GM23338 (cell line): ENCODE measurements at regions not wholly inside any gene's neighbourhood (a gene's known extent, or its start where the extent isn't known, plus 50 kb on each side); places are given as distances from the start of the nearest gene placed in this dataset.
A peak's percentile ranks its signal among the peaks of the same experiment; 100 is the strongest.

Experiments used
- ATAC-seq: fragments of 200-7000 bp; cut with Tn5 transposase; 3 replicates; pipeline ENCODE4 v1.9.1; 2020
- DNase-seq: peaks from one replicate; pipeline ENCODE4 v3.0.0-alpha.2; 2015; ENCODE audit warnings: low spot score
- H2AFZ ChIP-seq: fragments of 200-600 bp; sonication (generic); 2 replicates; pipeline ENCODE4 v1.8.0; 2016; ENCODE audit warnings: antibody characterized with exemption, mild to moderate bottlenecking, moderate library complexity
- H3F3A ChIP-seq: fragments of 200-600 bp; sonication (generic); replicated peaks from 2 replicates; pipeline ENCODE4 v1.8.0; 2017; ENCODE audit warnings: antibody characterized with exemption, mixed run types, low read depth
- H3K27ac ChIP-seq: fragments of 200-600 bp; sonication (generic); 2 replicates; pipeline ENCODE4 v1.6.1; 2016; ENCODE audit warnings: low read depth
- H3K27me3 ChIP-seq: fragments of 200-600 bp; sonication (generic); 2 replicates; pipeline ENCODE4 v1.8.0; 2016; ENCODE audit warnings: mild to moderate bottlenecking, mixed run types, moderate library complexity; ENCODE audit not compliant: insufficient read depth
- H3K36me3 ChIP-seq: fragments of 200-600 bp; sonication (generic); 2 replicates; pipeline ENCODE4 v1.8.0; 2016; ENCODE audit warnings: mild to moderate bottlenecking; ENCODE audit not compliant: insufficient read depth
- H3K4me1 ChIP-seq: fragments of 200-600 bp; sonication (generic); 2 replicates; pipeline ENCODE4 v1.8.0; 2016; ENCODE audit warnings: mild to moderate bottlenecking, moderate library complexity; ENCODE audit not compliant: insufficient read depth
- H3K4me2 ChIP-seq: fragments of 200-600 bp; sonication (generic); 2 replicates; pipeline ENCODE4 v1.7.1; 2017; ENCODE audit warnings: mixed run types
- H3K4me3 ChIP-seq: fragments of 200-600 bp; sonication (generic); 2 replicates; pipeline ENCODE4 v1.6.1; 2016; ENCODE audit warnings: mixed run types
- H3K79me2 ChIP-seq: fragments of 200-600 bp; sonication (generic); replicated peaks from 2 replicates; pipeline ENCODE4 v1.8.0; 2017; ENCODE audit warnings: mild to moderate bottlenecking; ENCODE audit not compliant: insufficient read depth
- H3K9me2 ChIP-seq: fragments of 200-600 bp; sonication (generic); 2 replicates; pipeline ENCODE4 v1.8.0; 2017; ENCODE audit not compliant: insufficient read depth
- H4K20me1 ChIP-seq: fragments of 200-600 bp; sonication (generic); replicated peaks from 2 replicates; pipeline ENCODE4 v1.8.0; 2017; ENCODE audit warnings: mild to moderate bottlenecking; ENCODE audit not compliant: insufficient read depth
- H3K27ac Mint-ChIP-seq: 2 replicates; pipeline ENCODE4 v1.8.0; 2020; ENCODE audit warnings: inconsistent platforms, mild to moderate bottlenecking, moderate library complexity, mixed read lengths
- H3K27me3 Mint-ChIP-seq: 3 replicates; pipeline ENCODE4 v1.8.0; 2022; ENCODE audit warnings: low read depth, mild to moderate bottlenecking, moderate library complexity, mixed read lengths, inconsistent platforms; ENCODE audit not compliant: insufficient read depth, poor library complexity
- H3K36me3 Mint-ChIP-seq: 3 replicates; pipeline ENCODE4 v1.8.0; 2021; ENCODE audit warnings: low read depth, mild to moderate bottlenecking, inconsistent platforms, moderate library complexity, mixed read lengths
- H3K4me1 Mint-ChIP-seq: 3 replicates; pipeline ENCODE4 v1.8.0; 2020; ENCODE audit warnings: mild to moderate bottlenecking, inconsistent platforms, mixed read lengths
- H3K4me3 Mint-ChIP-seq: 3 replicates; pipeline ENCODE4 v1.8.0; 2021; ENCODE audit warnings: moderate library complexity, mild to moderate bottlenecking, inconsistent platforms, mixed read lengths
- H3K9me3 Mint-ChIP-seq: 3 replicates; pipeline ENCODE4 v1.8.0; 2020; ENCODE audit warnings: moderate library complexity, mild to moderate bottlenecking, inconsistent platforms, mixed read lengths
- CREB1 ChIP-seq: fragments of 250-450 bp; sonication (Bioruptor Pico); IDR thresholded peaks from 2 replicates; pipeline ENCODE4 v1.5.0; 2020; ENCODE audit warnings: low read depth, mild to moderate bottlenecking, moderate library complexity
- EZH2 ChIP-seq: fragments of 200-600 bp; sonication (generic); IDR thresholded peaks from one replicate; pipeline ENCODE4 v1.8.0; 2017; ENCODE audit warnings: antibody characterized with exemption, mild to moderate bottlenecking, low read depth; ENCODE audit not compliant: unreplicated experiment
- EZH2phosphoT487 ChIP-seq: fragments of 200-600 bp; sonication (generic); IDR thresholded peaks from one replicate; pipeline ENCODE4 v1.8.1; 2018; ENCODE audit warnings: antibody characterized with exemption; ENCODE audit not compliant: unreplicated experiment
- JUNB ChIP-seq: IDR thresholded peaks from one replicate; pipeline ENCODE4 v1.6.1; 2016; ENCODE audit warnings: antibody characterized with exemption; ENCODE audit not compliant: unreplicated experiment
- NANOG ChIP-seq: IDR thresholded peaks from 2 replicates; pipeline ENCODE4 v1.6.1; 2016; ENCODE audit warnings: antibody characterized with exemption, borderline replicate concordance
- POLR2AphosphoS5 ChIP-seq: IDR thresholded peaks from 2 replicates; pipeline ENCODE4 v1.6.1; 2016; ENCODE audit warnings: antibody characterized with exemption, low read depth
- STAT1 ChIP-seq: IDR thresholded peaks from one replicate; pipeline ENCODE4 v1.6.1; 2016; ENCODE audit warnings: antibody characterized with exemption; ENCODE audit not compliant: unreplicated experiment
- ZNF114 ChIP-seq: fragments of 250-450 bp; sonication (Bioruptor Pico); IDR thresholded peaks from 2 replicates; pipeline ENCODE4 v1.5.0; 2020; ENCODE audit warnings: mild to moderate bottlenecking, moderate library complexity
- ZNF331 ChIP-seq: fragments of 250-450 bp; sonication (Bioruptor Pico); IDR thresholded peaks from 2 replicates; pipeline ENCODE4 v1.5.0; 2020; ENCODE audit warnings: low read depth, mild to moderate bottlenecking, moderate library complexity
- ZNF462 ChIP-seq: fragments of 250-450 bp; sonication (Bioruptor Pico); IDR thresholded peaks from 2 replicates; pipeline ENCODE4 v1.5.0; 2020; ENCODE audit warnings: mild to moderate bottlenecking, moderate library complexity
- TF ChIP-seq, protein P1 (sequence below): IDR thresholded peaks from one replicate; pipeline ENCODE4 v1.6.1; 2018; ENCODE audit warnings: antibody characterized with exemption; ENCODE audit not compliant: unreplicated experiment
- TF ChIP-seq, protein P2 (sequence below), 2 experiments: fragments of 200-600 bp in 1 of 2; sonication (generic) in 1 of 2; conservative IDR thresholded peaks; 2 replicates each; pipeline versions ENCODE4 v1.5.1 to v1.6.1; 2016 to 2017; ENCODE audit warnings: antibody characterized with exemption in 2 of 2, low read depth in 2 of 2, mild to moderate bottlenecking in 2 of 2, moderate library complexity in 1 of 2
- TF ChIP-seq, protein P3 (sequence below): IDR thresholded peaks from 2 replicates; pipeline ENCODE4 v1.6.1; 2016; ENCODE audit warnings: antibody characterized with exemption

GRCh38 chr2:62348700-62349099, 152.8 kb downstream of the B3GNT2 start:
- peaks cover 24% of the 10 kb centered on the region for H3K9me3 Mint-ChIP-seq
- H3K4me1 ChIP-seq, result no peaks in the 10 kb centered on the region; the same call in 1 of the 2 replicates
- H3K27me3 ChIP-seq, result no peaks in the 10 kb centered on the region
- no peak overlapping the region for H2AFZ ChIP-seq
- H3K36me3 ChIP-seq, result no peaks in the 10 kb centered on the region
- H3K4me1 Mint-ChIP-seq, result peaks cover 11% of the 10 kb centered on the region
- H3K4me2 ChIP-seq, result no peak overlapping the region
- H3K27ac ChIP-seq, result 0 out of 2 replicates have a peak overlapping the region, but pooled peaks have one; percentile 22
- no peaks in the 10 kb centered on the region for H3F3A ChIP-seq
- no peak for ATAC-seq
- no peak overlapping the region for H3K4me3 Mint-ChIP-seq
- peaks cover 4% of the 10 kb centered on the region for H3K27me3 Mint-ChIP-seq
- no peak overlapping the region for H3K4me3 ChIP-seq
- H3K27ac Mint-ChIP-seq, result no peak overlapping the region
- 0 out of 2 replicates have a peak, but pooled peaks cover 18% of the 10 kb centered on the region for H3K9me2 ChIP-seq
- no peak for DNase-seq
- TF ChIP-seq, protein P1, sequence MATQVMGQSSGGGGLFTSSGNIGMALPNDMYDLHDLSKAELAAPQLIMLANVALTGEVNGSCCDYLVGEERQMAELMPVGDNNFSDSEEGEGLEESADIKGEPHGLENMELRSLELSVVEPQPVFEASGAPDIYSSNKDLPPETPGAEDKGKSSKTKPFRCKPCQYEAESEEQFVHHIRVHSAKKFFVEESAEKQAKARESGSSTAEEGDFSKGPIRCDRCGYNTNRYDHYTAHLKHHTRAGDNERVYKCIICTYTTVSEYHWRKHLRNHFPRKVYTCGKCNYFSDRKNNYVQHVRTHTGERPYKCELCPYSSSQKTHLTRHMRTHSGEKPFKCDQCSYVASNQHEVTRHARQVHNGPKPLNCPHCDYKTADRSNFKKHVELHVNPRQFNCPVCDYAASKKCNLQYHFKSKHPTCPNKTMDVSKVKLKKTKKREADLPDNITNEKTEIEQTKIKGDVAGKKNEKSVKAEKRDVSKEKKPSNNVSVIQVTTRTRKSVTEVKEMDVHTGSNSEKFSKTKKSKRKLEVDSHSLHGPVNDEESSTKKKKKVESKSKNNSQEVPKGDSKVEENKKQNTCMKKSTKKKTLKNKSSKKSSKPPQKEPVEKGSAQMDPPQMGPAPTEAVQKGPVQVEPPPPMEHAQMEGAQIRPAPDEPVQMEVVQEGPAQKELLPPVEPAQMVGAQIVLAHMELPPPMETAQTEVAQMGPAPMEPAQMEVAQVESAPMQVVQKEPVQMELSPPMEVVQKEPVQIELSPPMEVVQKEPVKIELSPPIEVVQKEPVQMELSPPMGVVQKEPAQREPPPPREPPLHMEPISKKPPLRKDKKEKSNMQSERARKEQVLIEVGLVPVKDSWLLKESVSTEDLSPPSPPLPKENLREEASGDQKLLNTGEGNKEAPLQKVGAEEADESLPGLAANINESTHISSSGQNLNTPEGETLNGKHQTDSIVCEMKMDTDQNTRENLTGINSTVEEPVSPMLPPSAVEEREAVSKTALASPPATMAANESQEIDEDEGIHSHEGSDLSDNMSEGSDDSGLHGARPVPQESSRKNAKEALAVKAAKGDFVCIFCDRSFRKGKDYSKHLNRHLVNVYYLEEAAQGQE, result no peak
- TF ChIP-seq ZNF331 (CRISPR knock-in tag), result no peak
- TF ChIP-seq JUNB, result no peak
- no peak for TF ChIP-seq EZH2
- no peak for TF ChIP-seq EZH2phosphoT487
- no peak for TF ChIP-seq ZNF114 (CRISPR knock-in tag)
- TF ChIP-seq STAT1, result no peak
- TF ChIP-seq NANOG, result no peak
- TF ChIP-seq ZNF462, result no peak
- TF ChIP-seq, protein P2, sequence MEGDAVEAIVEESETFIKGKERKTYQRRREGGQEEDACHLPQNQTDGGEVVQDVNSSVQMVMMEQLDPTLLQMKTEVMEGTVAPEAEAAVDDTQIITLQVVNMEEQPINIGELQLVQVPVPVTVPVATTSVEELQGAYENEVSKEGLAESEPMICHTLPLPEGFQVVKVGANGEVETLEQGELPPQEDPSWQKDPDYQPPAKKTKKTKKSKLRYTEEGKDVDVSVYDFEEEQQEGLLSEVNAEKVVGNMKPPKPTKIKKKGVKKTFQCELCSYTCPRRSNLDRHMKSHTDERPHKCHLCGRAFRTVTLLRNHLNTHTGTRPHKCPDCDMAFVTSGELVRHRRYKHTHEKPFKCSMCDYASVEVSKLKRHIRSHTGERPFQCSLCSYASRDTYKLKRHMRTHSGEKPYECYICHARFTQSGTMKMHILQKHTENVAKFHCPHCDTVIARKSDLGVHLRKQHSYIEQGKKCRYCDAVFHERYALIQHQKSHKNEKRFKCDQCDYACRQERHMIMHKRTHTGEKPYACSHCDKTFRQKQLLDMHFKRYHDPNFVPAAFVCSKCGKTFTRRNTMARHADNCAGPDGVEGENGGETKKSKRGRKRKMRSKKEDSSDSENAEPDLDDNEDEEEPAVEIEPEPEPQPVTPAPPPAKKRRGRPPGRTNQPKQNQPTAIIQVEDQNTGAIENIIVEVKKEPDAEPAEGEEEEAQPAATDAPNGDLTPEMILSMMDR (conservative IDR thresholded peaks at IDR 0.05; ENCODE audit: low read depth in 2 of 2), result no peak
- TF ChIP-seq, protein P3, sequence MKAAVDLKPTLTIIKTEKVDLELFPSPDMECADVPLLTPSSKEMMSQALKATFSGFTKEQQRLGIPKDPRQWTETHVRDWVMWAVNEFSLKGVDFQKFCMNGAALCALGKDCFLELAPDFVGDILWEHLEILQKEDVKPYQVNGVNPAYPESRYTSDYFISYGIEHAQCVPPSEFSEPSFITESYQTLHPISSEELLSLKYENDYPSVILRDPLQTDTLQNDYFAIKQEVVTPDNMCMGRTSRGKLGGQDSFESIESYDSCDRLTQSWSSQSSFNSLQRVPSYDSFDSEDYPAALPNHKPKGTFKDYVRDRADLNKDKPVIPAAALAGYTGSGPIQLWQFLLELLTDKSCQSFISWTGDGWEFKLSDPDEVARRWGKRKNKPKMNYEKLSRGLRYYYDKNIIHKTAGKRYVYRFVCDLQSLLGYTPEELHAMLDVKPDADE, result no peak
- TF ChIP-seq CREB1, result no peak
- no peak for TF ChIP-seq POLR2AphosphoS5
- no peaks in the 10 kb centered on the region for H3K79me2 ChIP-seq
- H4K20me1 ChIP-seq, result no peaks in the 10 kb centered on the region
- peaks cover 27% of the 10 kb centered on the region for H3K36me3 Mint-ChIP-seq
